KMS-11 (cell line): ENCODE measurements at regions not wholly inside any gene's neighbourhood (a gene's known extent, or its start where the extent isn't known, plus 50 kb on each side); places are given as distances from the start of the nearest gene placed in this dataset.

Source experiments
- H2AFZ ChIP-seq: fragments of 200-600 bp; sonication (generic); 2 replicates; pipeline ENCODE4 v1.6.1; 2016; ENCODE audit warnings: antibody characterized with exemption, mixed run types, low read depth
- H3K27ac ChIP-seq: fragments of 200-600 bp; sonication (generic); 2 replicates; pipeline ENCODE4 v1.6.1; 2016; ENCODE audit warnings: mild to moderate bottlenecking, mixed run types
- H3K27me3 ChIP-seq: fragments of 200-600 bp; sonication (generic); 2 replicates; pipeline ENCODE4 v1.6.1; 2017; ENCODE audit warnings: mild to moderate bottlenecking, low read depth, mixed run types, moderate library complexity; ENCODE audit not compliant: insufficient read depth
- H3K36me3 ChIP-seq: fragments of 200-600 bp; sonication (generic); 2 replicates; pipeline ENCODE4 v1.6.1; 2017; ENCODE audit warnings: mild to moderate bottlenecking, mixed run types; ENCODE audit not compliant: insufficient read depth
- H3K4me1 ChIP-seq: fragments of 200-600 bp; sonication (generic); 2 replicates; pipeline ENCODE4 v1.6.1; 2016; ENCODE audit warnings: mild to moderate bottlenecking, low read depth, mixed run types; ENCODE audit not compliant: poor library complexity, severe bottlenecking
- H3K4me2 ChIP-seq: fragments of 200-600 bp; sonication (generic); 2 replicates; pipeline ENCODE4 v1.7.0; 2016; ENCODE audit warnings: mild to moderate bottlenecking, mixed run types
- H3K4me3 ChIP-seq: fragments of 200-600 bp; sonication (generic); IDR thresholded peaks from 2 replicates; pipeline ENCODE4 v1.6.1; 2017; ENCODE audit warnings: low read depth, low read length, mixed read lengths; ENCODE audit not compliant: insufficient read depth
- H3K79me2 ChIP-seq: fragments of 200-600 bp; sonication (generic); 2 replicates; pipeline ENCODE4 v1.6.1; 2016; ENCODE audit warnings: low read depth, mixed run types; ENCODE audit not compliant: insufficient read depth
- H3K9ac ChIP-seq: fragments of 200-600 bp; sonication (generic); 2 replicates; pipeline ENCODE4 v1.6.1; 2016; ENCODE audit warnings: mild to moderate bottlenecking, mixed run types
- H4K20me1 ChIP-seq: fragments of 200-600 bp; sonication (generic); 2 replicates; pipeline ENCODE4 v1.6.1; 2016; ENCODE audit warnings: mild to moderate bottlenecking, mixed run types; ENCODE audit not compliant: insufficient read depth
- TF ChIP-seq, protein P1 (sequence below): fragments of 200-600 bp; sonication (generic); conservative IDR thresholded peaks from 2 replicates; pipeline ENCODE4 v1.6.1; 2017; ENCODE audit warnings: low read depth, mild to moderate bottlenecking, antibody characterized with exemption, low read length, moderate library complexity, mixed read lengths

- Histone ChIP-seq H3K27ac (no peak overlapping the region), H3K27me3 (no peaks in the 10 kb centered on the region), H3K79me2 (no peaks in the 10 kb centered on the region), H2AFZ (no peak overlapping the region), H3K4me2 (no peak overlapping the region), H4K20me1 (no peaks in the 10 kb centered on the region), H3K36me3 (no peaks in the 10 kb centered on the region), H3K4me1 (no peaks in the 10 kb centered on the region), H3K9ac (no peak overlapping the region), H3K4me3 (no peak overlapping the region)
- TF ChIP-seq, protein P1, sequence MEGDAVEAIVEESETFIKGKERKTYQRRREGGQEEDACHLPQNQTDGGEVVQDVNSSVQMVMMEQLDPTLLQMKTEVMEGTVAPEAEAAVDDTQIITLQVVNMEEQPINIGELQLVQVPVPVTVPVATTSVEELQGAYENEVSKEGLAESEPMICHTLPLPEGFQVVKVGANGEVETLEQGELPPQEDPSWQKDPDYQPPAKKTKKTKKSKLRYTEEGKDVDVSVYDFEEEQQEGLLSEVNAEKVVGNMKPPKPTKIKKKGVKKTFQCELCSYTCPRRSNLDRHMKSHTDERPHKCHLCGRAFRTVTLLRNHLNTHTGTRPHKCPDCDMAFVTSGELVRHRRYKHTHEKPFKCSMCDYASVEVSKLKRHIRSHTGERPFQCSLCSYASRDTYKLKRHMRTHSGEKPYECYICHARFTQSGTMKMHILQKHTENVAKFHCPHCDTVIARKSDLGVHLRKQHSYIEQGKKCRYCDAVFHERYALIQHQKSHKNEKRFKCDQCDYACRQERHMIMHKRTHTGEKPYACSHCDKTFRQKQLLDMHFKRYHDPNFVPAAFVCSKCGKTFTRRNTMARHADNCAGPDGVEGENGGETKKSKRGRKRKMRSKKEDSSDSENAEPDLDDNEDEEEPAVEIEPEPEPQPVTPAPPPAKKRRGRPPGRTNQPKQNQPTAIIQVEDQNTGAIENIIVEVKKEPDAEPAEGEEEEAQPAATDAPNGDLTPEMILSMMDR, result no peak
Observed at GRCh38 chr2:221064880-221065279, 507.2 kb downstream of the EPHA4 start.

- no peaks in the 10 kb centered on the region for H3K79me2 ChIP-seq
- no peaks in the 10 kb centered on the region for H3K36me3 ChIP-seq
- H3K4me3 ChIP-seq, result no peak overlapping the region
- H3K9ac ChIP-seq, result no peak overlapping the region
- no peak overlapping the region for H3K27ac ChIP-seq
- TF ChIP-seq, protein P1, result no peak
- H3K27me3 ChIP-seq, result no peaks in the 10 kb centered on the region
- H2AFZ ChIP-seq, result no peak overlapping the region
- H3K4me1 ChIP-seq, result no peaks in the 10 kb centered on the region
- H3K4me2 ChIP-seq, result no peak overlapping the region
- H4K20me1 ChIP-seq, result no peaks in the 10 kb centered on the region
Observed at GRCh38 chr2:221068123-221068522, 504.0 kb downstream of the EPHA4 start.

DNA sequence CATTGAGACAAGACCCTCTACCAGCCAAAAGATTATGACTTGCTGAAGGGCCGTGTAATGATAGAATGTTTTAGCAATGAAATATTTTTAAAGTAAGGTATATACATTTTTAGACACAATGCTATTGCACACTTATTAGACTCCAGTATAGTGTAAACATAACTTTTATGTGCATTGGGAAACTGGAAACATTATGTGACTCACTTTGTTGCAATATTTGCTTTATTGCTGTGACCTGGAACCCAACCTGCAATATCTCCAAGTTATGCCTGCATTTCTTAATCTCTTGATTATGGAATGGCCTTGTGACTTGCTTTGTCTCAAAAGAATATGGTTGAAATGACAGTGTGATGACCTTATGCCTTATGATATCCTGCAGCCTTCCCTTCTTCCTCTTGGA is 502.0 kb downstream of the EPHA4 start:
- H3K27ac ChIP-seq, result no peak overlapping the region
- no peak overlapping the region for H2AFZ ChIP-seq
- H3K4me1 ChIP-seq, result no peaks in the 10 kb centered on the region
- no peaks in the 10 kb centered on the region for H4K20me1 ChIP-seq
- no peak overlapping the region for H3K4me3 ChIP-seq
- H3K79me2 ChIP-seq, result no peaks in the 10 kb centered on the region
- no peaks in the 10 kb centered on the region for H3K27me3 ChIP-seq
- H3K4me2 ChIP-seq, result no peak overlapping the region
- no peak overlapping the region for H3K9ac ChIP-seq
- TF ChIP-seq, protein P1, result no peak
- no peaks in the 10 kb centered on the region for H3K36me3 ChIP-seq

DNA sequence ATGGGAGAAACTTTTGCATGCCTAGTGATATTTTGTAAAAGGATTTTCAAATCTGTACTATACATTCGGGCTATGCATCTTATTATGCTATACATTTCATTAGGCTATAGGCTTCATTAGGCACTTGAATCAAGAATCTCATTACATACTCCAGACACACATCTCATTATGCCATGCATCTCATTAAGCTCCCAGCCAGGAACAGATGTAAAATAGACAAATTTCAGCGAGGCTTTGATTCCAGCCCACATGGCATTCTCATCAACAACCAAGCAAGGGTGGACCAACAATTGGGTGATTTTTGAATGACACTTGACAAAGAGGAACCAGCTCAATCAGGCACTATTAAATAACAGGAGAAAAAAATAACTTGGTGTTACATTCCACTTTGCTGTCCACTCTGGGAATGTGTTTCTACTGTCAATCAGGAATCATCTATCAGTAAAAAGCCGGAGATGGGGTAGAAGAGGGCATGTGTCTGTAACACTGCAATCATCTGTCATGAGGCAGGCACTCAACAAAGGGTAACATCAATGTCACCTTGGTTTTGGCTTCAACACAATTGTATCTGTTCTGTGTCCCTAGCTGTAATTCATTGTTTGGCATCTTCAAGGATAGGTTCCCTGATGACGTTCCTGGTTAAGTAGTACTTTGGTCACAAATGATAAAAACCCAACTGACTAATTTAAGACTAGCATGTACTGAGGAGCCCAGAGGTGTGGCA is 498.6 kb downstream of the EPHA4 start:
- TF ChIP-seq, protein P1, result no peak

More for the DNA sequence above, 498.6 kb downstream of the EPHA4 start:
- Histone ChIP-seq H3K4me1 (no peaks in the 10 kb centered on the region), H3K27me3 (no peaks in the 10 kb centered on the region), H4K20me1 (no peaks in the 10 kb centered on the region), H2AFZ (no peak overlapping the region), H3K9ac (no peak overlapping the region), H3K4me2 (no peak overlapping the region), H3K27ac (no peak overlapping the region), H3K79me2 (no peaks in the 10 kb centered on the region), H3K4me3 (no peak overlapping the region), H3K36me3 (no peaks in the 10 kb centered on the region)
